ENCODE measurements at regions not wholly inside any gene's neighbourhood (a gene's known extent, or its start where the extent isn't known, plus 50 kb on each side); places are given as distances from the start of the nearest gene placed in this dataset.

DNA sequence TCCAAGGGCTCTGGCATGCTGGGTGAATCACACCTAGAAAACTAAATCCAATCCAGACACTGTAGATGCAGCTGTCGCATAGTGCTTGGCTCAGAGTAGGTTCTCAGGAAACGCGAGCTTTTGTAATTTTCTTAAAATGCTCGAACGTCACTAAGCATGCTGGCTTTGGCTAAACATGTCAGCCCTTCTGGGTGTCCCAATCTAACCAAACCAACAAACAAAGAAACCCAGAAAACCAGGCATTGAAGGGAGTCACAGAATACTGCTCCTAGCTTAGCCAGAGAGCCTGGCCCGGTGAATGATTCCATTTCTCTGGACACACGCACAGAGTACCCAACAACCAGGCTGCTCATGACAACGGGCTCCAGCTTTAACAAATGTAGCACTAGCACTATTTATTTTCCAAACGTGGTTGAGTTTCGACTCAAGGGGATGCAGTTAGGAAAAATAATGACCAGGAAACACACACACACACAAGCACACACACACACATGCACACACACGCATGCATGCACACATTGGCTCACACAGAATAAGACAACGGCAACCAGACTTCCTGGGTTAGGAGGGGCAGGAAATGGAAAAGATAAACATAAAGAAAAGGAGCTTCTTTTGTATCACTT lies 492.6 kb downstream of the MIAT start:
- no peak overlapping the region for H3K4me3 ChIP-seq
- H3K27me3 ChIP-seq = no peaks in the 10 kb centered on the region
- TF ChIP-seq, protein P1, sequence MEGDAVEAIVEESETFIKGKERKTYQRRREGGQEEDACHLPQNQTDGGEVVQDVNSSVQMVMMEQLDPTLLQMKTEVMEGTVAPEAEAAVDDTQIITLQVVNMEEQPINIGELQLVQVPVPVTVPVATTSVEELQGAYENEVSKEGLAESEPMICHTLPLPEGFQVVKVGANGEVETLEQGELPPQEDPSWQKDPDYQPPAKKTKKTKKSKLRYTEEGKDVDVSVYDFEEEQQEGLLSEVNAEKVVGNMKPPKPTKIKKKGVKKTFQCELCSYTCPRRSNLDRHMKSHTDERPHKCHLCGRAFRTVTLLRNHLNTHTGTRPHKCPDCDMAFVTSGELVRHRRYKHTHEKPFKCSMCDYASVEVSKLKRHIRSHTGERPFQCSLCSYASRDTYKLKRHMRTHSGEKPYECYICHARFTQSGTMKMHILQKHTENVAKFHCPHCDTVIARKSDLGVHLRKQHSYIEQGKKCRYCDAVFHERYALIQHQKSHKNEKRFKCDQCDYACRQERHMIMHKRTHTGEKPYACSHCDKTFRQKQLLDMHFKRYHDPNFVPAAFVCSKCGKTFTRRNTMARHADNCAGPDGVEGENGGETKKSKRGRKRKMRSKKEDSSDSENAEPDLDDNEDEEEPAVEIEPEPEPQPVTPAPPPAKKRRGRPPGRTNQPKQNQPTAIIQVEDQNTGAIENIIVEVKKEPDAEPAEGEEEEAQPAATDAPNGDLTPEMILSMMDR (IDR thresholded peaks at IDR 0.05) = no peak
- TF ChIP-seq POLR2A (IDR thresholded peaks at IDR 0.05) = no peak
- H3K36me3 ChIP-seq = no peaks in the 10 kb centered on the region
- H3K4me1 ChIP-seq = no peaks in the 10 kb centered on the region
- H3K27ac ChIP-seq = no peak overlapping the region
- H3K9me3 ChIP-seq = no peaks in the 10 kb centered on the region
- no peak for DNase-seq

DNA sequence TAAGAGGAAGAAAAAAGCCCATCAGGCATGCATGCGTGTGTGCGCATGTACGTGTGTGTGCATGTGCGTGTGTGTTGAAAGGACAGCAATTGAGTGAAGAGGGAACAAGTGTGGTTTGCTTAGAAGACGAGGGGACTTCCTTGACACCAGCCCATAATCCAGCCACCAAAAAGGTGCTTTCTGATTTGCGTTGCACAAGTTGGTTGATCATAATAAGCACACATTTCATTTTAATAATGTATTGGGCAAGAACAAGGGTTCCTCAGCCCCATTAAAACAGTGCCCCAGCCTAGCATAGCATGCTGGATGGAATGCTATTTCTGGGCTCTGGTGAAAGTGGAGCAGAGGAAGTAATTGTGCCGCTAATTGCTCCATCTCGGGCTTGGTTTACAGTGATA lies 493.2 kb downstream of the MIAT start:
- no peaks in the 10 kb centered on the region for H3K36me3 ChIP-seq
- TF ChIP-seq POLR2A (IDR thresholded peaks at IDR 0.05) = no peak
- TF ChIP-seq, protein P1 (IDR thresholded peaks at IDR 0.05) = no peak
- DNase-seq = no peak

DNA sequence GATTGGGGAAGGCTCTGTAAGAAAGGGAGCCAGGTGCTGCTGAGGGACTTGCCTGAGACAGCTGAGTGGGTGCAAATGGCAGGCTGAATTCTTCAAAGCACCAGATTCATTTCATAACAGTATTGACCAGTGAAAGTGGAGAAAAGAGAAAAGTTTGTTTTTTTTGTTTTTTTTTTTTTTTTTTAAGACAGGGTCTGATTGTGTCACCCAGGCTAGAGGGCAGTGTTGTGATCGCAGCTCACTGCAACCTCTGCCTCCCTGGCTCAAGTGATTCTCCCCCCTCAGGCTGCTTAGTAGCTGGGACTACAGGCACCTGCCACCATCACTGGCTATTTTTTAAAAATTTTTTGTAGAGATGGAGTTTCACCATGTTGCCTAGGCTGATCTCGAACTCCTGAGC lies 494.0 kb downstream of the MIAT start:
- Histone ChIP-seq H3K27me3 (no peaks in the 10 kb centered on the region), H3K4me1 (no peaks in the 10 kb centered on the region), H3K36me3 (no peaks in the 10 kb centered on the region), H3K9me3 (no peaks in the 10 kb centered on the region), H3K4me3 (no peak overlapping the region), H3K27ac (no peak overlapping the region)
- no peak for DNase-seq
- TF ChIP-seq, protein P1 (IDR thresholded peaks at IDR 0.05) = no peak
- no peak for TF ChIP-seq POLR2A (IDR thresholded peaks at IDR 0.05)

More for the DNA sequence above, 493.2 kb downstream of the MIAT start:
- Histone ChIP-seq H3K9me3 (no peaks in the 10 kb centered on the region), H3K4me1 (no peaks in the 10 kb centered on the region), H3K4me3 (no peak overlapping the region), H3K27me3 (no peaks in the 10 kb centered on the region), H3K27ac (no peak overlapping the region)

DNA sequence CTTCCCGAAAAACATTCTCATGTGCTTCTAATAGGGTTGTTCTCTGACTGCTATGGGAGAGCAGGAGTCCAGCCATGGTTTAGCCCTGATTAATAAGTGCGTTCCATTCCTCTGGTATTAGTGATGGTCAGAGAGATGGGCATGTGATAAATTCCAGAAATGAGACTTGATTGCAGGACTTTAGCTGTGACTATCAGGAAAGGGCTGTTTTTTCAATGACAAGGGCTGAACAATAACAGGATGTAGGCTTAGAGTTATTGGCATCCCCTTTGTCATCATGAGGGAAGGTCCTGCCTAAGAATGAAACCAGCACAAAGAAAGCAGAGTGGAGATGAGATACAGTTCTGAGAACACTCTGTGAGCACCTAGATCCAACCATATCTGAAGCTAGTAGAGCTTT lies 494.6 kb downstream of the MIAT start:
- no peaks in the 10 kb centered on the region for H3K9me3 ChIP-seq

DNA sequence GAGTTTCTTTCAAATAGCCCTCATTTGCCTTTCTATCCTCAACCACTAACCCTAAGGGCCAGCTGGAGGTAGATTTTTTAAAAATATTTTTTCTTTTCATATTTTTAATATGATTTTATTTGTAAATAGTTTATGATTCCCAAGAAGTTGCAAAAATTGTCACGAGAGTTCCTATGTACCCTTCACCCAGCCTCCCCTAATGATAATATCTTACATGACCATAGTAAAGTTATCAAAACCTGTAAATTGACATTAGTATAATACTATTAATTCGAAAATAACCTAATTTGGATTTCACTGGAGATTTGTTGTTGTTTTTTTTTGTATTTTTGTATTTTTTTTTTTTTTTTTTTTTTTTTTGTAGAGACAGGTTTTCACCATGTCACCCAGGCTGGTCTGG lies 495.5 kb downstream of the MIAT start:
- Histone ChIP-seq H3K4me1 (no peaks in the 10 kb centered on the region), H3K4me3 (no peak overlapping the region), H3K36me3 (no peaks in the 10 kb centered on the region), H3K27me3 (no peaks in the 10 kb centered on the region), H3K9me3 (no peaks in the 10 kb centered on the region), H3K27ac (no peak overlapping the region)
- TF ChIP-seq, protein P1 (IDR thresholded peaks at IDR 0.05) = no peak
- TF ChIP-seq POLR2A (IDR thresholded peaks at IDR 0.05) = no peak
- no peak for DNase-seq

More for the DNA sequence above, 494.6 kb downstream of the MIAT start:
- no peak for DNase-seq
- Histone ChIP-seq H3K27me3 (no peaks in the 10 kb centered on the region), H3K4me1 (no peaks in the 10 kb centered on the region), H3K27ac (no peak overlapping the region), H3K36me3 (no peaks in the 10 kb centered on the region), H3K4me3 (no peak overlapping the region)
- TF ChIP-seq, protein P1 (IDR thresholded peaks at IDR 0.05) = no peak
- no peak for TF ChIP-seq POLR2A (IDR thresholded peaks at IDR 0.05)

DNA sequence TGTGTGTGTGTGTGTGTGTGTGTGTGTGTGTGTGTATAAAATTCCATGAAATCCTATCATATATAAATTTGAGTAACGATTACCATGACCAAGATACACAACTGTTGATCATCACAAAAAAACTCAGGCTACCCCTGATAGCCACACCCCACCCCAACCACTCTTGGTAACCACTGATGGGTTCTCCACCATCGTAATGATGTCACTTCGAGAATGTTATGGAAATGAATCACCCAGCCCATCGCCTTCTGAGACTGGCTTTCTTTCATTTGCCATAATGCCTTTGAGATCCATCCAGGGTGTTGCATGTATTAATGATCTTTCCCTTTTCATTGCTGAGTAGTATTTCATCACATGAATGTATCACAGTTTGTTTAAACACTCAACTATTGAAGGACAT lies 496.0 kb downstream of the MIAT start:
- Histone ChIP-seq H3K36me3 (no peaks in the 10 kb centered on the region), H3K27me3 (no peaks in the 10 kb centered on the region), H3K4me1 (no peaks in the 10 kb centered on the region), H3K27ac (no peak overlapping the region), H3K4me3 (no peak overlapping the region), H3K9me3 (no peaks in the 10 kb centered on the region)
- DNase-seq = no peak
- TF ChIP-seq, protein P1 (IDR thresholded peaks at IDR 0.05) = no peak
- no peak for TF ChIP-seq POLR2A (IDR thresholded peaks at IDR 0.05)

All from Peyer's patch (tissue), 4 donors.